Bronchial epithelial cell (primary cell): ENCODE measurements at regions not wholly inside any gene's neighbourhood (a gene's known extent, or its start where the extent isn't known, plus 50 kb on each side); places are given as distances from the start of the nearest gene placed in this dataset.

Source experiments
- DNase-seq: peaks from one replicate; pipeline ENCODE4 v3.0.0-alpha.2; 2010; ENCODE audit warnings: low read depth
- FAIRE-seq: peaks from 2 replicates; lab custom pipeline; 2011; peaks lifted over from hg19 to GRCh38; lab: Jason Lieb, UNC
- H3K27me3 ChIP-seq: 2 replicates; pipeline ENCODE4 v1.5.1; 2011; ENCODE audit warnings: low read length; ENCODE audit not compliant: control insufficient read depth, insufficient read depth
- H3K36me3 ChIP-seq: 2 replicates; pipeline ENCODE4 v1.5.1; 2011; ENCODE audit warnings: low read length; ENCODE audit not compliant: control insufficient read depth, insufficient read depth
- H3K4me3 ChIP-seq: 2 replicates; pipeline ENCODE4 v1.5.1; 2011; ENCODE audit warnings: mild to moderate bottlenecking, low read depth, low read length, control low read depth
- TF ChIP-seq, protein P1 (sequence below): IDR thresholded peaks from 2 replicates; pipeline ENCODE4 v1.5.1; 2011; ENCODE audit warnings: mild to moderate bottlenecking, moderate library complexity, low read length, control low read depth, inconsistent platforms; ENCODE audit not compliant: insufficient read depth, severe bottlenecking

GRCh38 chr10:9081253-9081652 lies 1026.8 kb downstream of the GATA3 start:
- no peaks in the 10 kb centered on the region for H3K27me3 ChIP-seq
- DNase-seq (peak; percentile 73), FAIRE-seq (no peak)
- H3K4me3 ChIP-seq = no peak overlapping the region
- H3K36me3 ChIP-seq = no peaks in the 10 kb centered on the region
- TF ChIP-seq, protein P1, sequence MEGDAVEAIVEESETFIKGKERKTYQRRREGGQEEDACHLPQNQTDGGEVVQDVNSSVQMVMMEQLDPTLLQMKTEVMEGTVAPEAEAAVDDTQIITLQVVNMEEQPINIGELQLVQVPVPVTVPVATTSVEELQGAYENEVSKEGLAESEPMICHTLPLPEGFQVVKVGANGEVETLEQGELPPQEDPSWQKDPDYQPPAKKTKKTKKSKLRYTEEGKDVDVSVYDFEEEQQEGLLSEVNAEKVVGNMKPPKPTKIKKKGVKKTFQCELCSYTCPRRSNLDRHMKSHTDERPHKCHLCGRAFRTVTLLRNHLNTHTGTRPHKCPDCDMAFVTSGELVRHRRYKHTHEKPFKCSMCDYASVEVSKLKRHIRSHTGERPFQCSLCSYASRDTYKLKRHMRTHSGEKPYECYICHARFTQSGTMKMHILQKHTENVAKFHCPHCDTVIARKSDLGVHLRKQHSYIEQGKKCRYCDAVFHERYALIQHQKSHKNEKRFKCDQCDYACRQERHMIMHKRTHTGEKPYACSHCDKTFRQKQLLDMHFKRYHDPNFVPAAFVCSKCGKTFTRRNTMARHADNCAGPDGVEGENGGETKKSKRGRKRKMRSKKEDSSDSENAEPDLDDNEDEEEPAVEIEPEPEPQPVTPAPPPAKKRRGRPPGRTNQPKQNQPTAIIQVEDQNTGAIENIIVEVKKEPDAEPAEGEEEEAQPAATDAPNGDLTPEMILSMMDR = no peak

- DNase-seq (no peak), FAIRE-seq (peak; percentile 40)
- no peaks in the 10 kb centered on the region for H3K27me3 ChIP-seq
- TF ChIP-seq, protein P1 = no peak
- H3K4me3 ChIP-seq = no peak overlapping the region
- H3K36me3 ChIP-seq = no peaks in the 10 kb centered on the region
Measured at GRCh38 chr10:9081961-9082360, 1027.5 kb downstream of the GATA3 start.

- Histone ChIP-seq H3K4me3 (no peak overlapping the region), H3K27me3 (no peaks in the 10 kb centered on the region), H3K36me3 (no peaks in the 10 kb centered on the region)
- DNase-seq (no peak), FAIRE-seq (no peak)
- TF ChIP-seq, protein P1 = no peak
Measured at GRCh38 chr10:9091530-9092093, 1037.1 kb downstream of the GATA3 start.

DNA sequence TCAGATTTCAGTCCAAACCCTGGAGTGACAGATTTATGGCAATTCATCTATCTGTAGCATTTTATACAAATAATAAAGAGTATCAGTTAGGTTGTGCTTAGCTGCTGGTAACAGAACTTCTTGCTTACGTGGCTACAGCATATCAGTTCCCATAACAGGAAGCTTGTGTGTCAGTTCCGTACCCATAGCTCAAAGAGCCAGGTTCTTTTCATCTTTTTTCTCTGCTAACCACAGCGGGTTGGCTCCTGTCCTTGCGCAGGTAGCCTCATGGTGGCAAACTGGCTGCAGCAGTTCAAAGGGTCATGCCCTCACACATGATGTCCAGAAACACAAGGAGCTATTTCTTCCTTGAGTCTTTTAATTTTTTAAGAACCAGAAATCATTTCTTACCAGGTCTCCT lies 1041.8 kb downstream of the GATA3 start:
- Histone ChIP-seq H3K27me3 (no peaks in the 10 kb centered on the region), H3K36me3 (no peaks in the 10 kb centered on the region)

GRCh38 chr10:9097206-9097990 lies 1042.9 kb downstream of the GATA3 start:
- FAIRE-seq (no peak), DNase-seq (peak; percentile 11)
- TF ChIP-seq, protein P1 = no peak
- no peak overlapping the region for H3K4me3 ChIP-seq
- no peaks in the 10 kb centered on the region for H3K27me3 ChIP-seq
- H3K36me3 ChIP-seq = no peaks in the 10 kb centered on the region

More for the DNA sequence above, 1041.8 kb downstream of the GATA3 start:
- no peak for DNase-seq
- no peak for FAIRE-seq
- TF ChIP-seq, protein P1 = no peak
- no peak overlapping the region for H3K4me3 ChIP-seq

DNA sequence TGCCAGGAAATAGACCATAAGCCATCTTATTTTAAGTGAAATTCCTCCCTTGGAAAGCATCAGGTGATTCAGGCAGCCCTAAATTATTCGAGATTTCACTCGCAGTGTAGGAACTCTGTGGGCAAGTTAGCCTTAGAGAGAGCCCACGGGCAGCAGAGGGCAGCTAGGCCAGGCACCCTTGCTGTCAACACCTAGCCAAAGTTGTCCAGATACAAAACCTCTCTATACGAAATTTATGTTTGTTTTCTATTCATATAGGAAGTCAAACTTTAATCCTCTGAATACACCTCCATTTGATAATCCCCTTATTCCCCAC lies 1043.5 kb downstream of the GATA3 start:
- TF ChIP-seq, protein P1 = no peak
- no peak overlapping the region for H3K4me3 ChIP-seq
- DNase-seq (no peak), FAIRE-seq (no peak)
- H3K27me3 ChIP-seq = no peaks in the 10 kb centered on the region
- H3K36me3 ChIP-seq = no peaks in the 10 kb centered on the region
